ENCODE measurements at regions not wholly inside any gene's neighbourhood (a gene's known extent, or its start where the extent isn't known, plus 50 kb on each side); places are given as distances from the start of the nearest gene placed in this dataset.

DNA sequence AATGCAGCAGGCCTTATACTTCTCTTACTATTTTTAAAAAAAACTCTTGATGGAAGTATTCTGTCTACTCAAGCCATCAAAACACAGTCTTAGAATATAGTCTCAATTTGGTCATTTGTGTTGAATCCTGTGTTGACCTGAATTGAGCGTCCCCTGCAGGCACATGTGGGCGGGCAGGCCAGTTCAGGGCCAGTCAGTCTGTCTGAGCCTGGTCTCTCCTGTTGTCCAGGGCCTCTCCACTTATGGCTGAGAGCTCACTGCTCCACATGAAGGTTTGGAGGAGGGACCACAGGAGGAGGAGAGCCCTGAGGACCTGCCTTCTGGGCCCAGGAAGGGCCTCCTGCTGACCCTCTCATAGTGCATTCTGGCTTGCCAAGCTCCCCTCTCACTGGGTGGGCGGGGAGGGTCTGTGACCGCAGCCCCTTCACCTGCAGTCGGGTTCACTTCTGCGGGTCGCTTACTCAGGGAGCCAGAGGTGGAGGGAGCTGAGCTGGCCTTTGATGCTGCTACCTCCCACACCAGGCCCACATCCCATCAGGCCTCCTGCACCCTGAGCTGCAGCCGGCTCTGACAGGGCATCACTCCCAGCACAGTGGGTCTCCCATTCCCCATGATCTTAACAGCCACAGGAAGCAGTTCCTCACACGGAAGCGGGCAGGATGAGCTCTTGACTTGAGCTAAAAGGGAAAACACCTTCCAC lies 178.2 kb upstream of the S1PR3 start:
- ChIA-PET POLR2A (no interaction called here), CTCF (ENCODE audit: low intra/inter-chr PET ratio, low total read pairs) (no interaction called here)
- Histone ChIP-seq H3K9me3 (ENCODE audit: low read length) (no peaks in the 10 kb centered on the region), H3K79me2 (ENCODE audit: insufficient read depth, low read length) (no peaks in the 10 kb centered on the region), H4K20me1 (ENCODE audit: insufficient read depth, low read length) (no peaks in the 10 kb centered on the region), H3K36me3 (replicated peaks in 1 of 2; ENCODE audit: control insufficient read depth in 1 of 2, insufficient read depth in 2 of 2, low read length in 2 of 2) (no peaks in the 10 kb centered on the region), H3K27me3 (ENCODE audit: control insufficient read depth in 1 of 2, insufficient read depth in 2 of 2, low read length in 2 of 2) (peaks cover 0 to 3% of the 10 kb centered on the region in 2 experiments; a peak in 1 of 5 replicates), H3K4me3 (replicated peaks in 1 of 3; ENCODE audit: insufficient read depth in 1 of 3, low read depth in 2 of 3, low read length in 3 of 3) (no peak overlapping the region), H3K9ac (ENCODE audit: insufficient read depth, low read depth, low read length) (no peak overlapping the region), H3K4me1 (ENCODE audit: insufficient read depth, low read length) (peaks cover 14% of the 10 kb centered on the region), H3K4me2 (ENCODE audit: low read depth, low read length) (no peak overlapping the region), H3K27ac (ENCODE audit: extremely low read length, insufficient read depth, low read length) (no peak overlapping the region), H2AFZ (ENCODE audit: low read length) (no peak overlapping the region)
- intact Hi-C loops (cut with micrococcal nuclease; ENCODE audit: unreplicated experiment): loop anchor here (1.0 kb wide), 1 partner anchor 161 kb away; no protein-coding TSS in a partner anchor
- FAIRE-seq: no peak
- DNase-seq (ENCODE audit: low spot score): no peak
- peak; percentile 57 for ATAC-seq
- BruUV-seq (replicated peaks): no TSS peak
- TF ChIP-seq PAWR (CRISPR knock-in tag; IDR thresholded peaks at IDR 0.05; ENCODE audit: borderline replicate concordance): no peak
- TF ChIP-seq, protein P1, sequence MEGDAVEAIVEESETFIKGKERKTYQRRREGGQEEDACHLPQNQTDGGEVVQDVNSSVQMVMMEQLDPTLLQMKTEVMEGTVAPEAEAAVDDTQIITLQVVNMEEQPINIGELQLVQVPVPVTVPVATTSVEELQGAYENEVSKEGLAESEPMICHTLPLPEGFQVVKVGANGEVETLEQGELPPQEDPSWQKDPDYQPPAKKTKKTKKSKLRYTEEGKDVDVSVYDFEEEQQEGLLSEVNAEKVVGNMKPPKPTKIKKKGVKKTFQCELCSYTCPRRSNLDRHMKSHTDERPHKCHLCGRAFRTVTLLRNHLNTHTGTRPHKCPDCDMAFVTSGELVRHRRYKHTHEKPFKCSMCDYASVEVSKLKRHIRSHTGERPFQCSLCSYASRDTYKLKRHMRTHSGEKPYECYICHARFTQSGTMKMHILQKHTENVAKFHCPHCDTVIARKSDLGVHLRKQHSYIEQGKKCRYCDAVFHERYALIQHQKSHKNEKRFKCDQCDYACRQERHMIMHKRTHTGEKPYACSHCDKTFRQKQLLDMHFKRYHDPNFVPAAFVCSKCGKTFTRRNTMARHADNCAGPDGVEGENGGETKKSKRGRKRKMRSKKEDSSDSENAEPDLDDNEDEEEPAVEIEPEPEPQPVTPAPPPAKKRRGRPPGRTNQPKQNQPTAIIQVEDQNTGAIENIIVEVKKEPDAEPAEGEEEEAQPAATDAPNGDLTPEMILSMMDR (CRISPR knock-in tag; IDR thresholded peaks at IDR 0.05): 0 out of 2 replicates have a peak, but pooled peaks have one; percentile 6
- in situ Hi-C loops (cut with HindIII; ENCODE audit: extremely low pct_ligation_motif_present, low pct_unique_long_range_greater_than_20kb): no loop called here
- WGBS (ENCODE audit: low lambda C conversion rate): 50% methylated on average over 9 of the region's 10 CpGs

DNA sequence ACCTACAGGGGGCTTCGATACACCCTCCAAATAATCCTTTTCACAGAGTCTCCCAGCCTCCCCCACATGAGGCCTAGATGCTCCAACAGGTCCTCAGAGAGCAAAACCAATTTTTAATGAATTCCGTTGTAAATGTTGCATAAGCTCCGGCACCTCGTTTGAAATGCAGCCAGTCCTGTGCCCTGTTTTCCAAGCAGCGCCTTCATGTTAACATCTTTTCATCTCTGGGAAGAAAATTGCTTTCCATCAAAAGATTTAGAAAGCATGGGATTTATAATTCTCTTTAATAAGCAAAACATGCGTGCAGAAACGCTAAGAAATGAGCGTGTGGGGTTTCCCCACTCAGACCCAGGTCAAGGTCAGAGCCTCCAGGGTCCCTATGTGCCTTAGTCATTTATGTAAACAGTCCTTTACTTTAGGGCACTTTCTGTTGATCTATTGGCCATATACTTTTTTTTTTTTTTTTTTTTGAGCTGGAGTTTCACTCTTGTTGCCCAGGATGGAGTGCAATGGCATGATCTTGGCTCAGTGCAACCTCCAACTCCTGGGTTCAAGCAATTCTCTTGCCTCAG lies 177.5 kb upstream of the S1PR3 start:
- no TSS peak for BruUV-seq (replicated peaks)
- in situ Hi-C loops (cut with HindIII; ENCODE audit: extremely low pct_ligation_motif_present, low pct_unique_long_range_greater_than_20kb): no loop called here
- POLR2A ChIA-PET: no interaction called here
- TF ChIP-seq NR2F6 (IDR thresholded peaks at IDR 0.05) (peak; percentile 83), NR2F6 (CRISPR knock-in tag; IDR thresholded peaks at IDR 0.05) (peak; percentile 60; the same call in 1 of the 2 replicates), FOXA3 (CRISPR knock-in tag; IDR thresholded peaks at IDR 0.05) (peak; percentile 53), CEBPB (IDR thresholded peaks at IDR 0.05; ENCODE audit: borderline replicate concordance, low read depth, low read length) (no peak), EP300 (IDR thresholded peaks at IDR 0.05; ENCODE audit: low read depth in 2 of 2, low read length in 2 of 2) (peak in 1 of 2 experiments; percentile 38; a peak in 1 of 4 replicates), EP300 (CRISPR knock-in tag; IDR thresholded peaks at IDR 0.05; ENCODE audit: borderline replicate concordance) (no peak), RARA (CRISPR knock-in tag; IDR thresholded peaks at IDR 0.05) (peak; percentile 71), GATAD2A (CRISPR knock-in tag; IDR thresholded peaks at IDR 0.05) (0 out of 2 replicates have a peak, but pooled peaks have one; percentile 22), RXRB (CRISPR knock-in tag; IDR thresholded peaks at IDR 0.05; ENCODE audit: borderline replicate concordance) (0 out of 2 replicates have a peak, but pooled peaks have one; percentile 23)
- TF ChIP-seq, protein P2, sequence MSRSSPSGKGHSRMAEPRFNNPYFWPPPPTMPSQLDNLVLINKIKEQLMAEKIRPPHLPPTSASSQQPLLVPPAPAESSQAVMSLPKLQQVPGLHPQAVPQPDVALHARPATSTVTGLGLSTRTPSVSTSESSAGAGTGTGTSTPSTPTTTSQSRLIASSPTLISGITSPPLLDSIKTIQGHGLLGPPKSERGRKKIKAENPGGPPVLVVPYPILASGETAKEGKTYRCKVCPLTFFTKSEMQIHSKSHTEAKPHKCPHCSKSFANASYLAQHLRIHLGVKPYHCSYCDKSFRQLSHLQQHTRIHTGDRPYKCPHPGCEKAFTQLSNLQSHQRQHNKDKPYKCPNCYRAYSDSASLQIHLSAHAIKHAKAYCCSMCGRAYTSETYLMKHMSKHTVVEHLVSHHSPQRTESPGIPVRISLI (CRISPR knock-in tag; IDR thresholded peaks at IDR 0.05; ENCODE audit: borderline replicate concordance): peak; percentile 63; the same call in 1 of the 2 replicates

More for the DNA sequence above, 177.5 kb upstream of the S1PR3 start:
- no peaks in the 10 kb centered on the region for H3K9me3 ChIP-seq (ENCODE audit: low read length)
- no peaks in the 10 kb centered on the region for H4K20me1 ChIP-seq (ENCODE audit: insufficient read depth, low read length)
- intact Hi-C loops (cut with micrococcal nuclease; ENCODE audit: unreplicated experiment): loop anchor here (1.0 kb wide), 1 partner anchor 161 kb away; no protein-coding TSS in a partner anchor
- H2AFZ ChIP-seq (ENCODE audit: low read length): no peak overlapping the region
- DNase-seq (ENCODE audit: low spot score) (peak; percentile 18), FAIRE-seq (no peak), ATAC-seq (peak; percentile 54)
- peaks cover 14% of the 10 kb centered on the region for H3K4me1 ChIP-seq (ENCODE audit: insufficient read depth, low read length)
- H3K36me3 ChIP-seq (replicated peaks in 1 of 2; ENCODE audit: control insufficient read depth in 1 of 2, insufficient read depth in 2 of 2, low read length in 2 of 2): no peaks in the 10 kb centered on the region
- no peak overlapping the region for H3K27ac ChIP-seq (ENCODE audit: extremely low read length, insufficient read depth, low read length)
- CTCF ChIA-PET (ENCODE audit: low intra/inter-chr PET ratio, low total read pairs): no interaction called here
- peaks cover 0 to 3% of the 10 kb centered on the region in 2 experiments; a peak in 1 of 5 replicates for H3K27me3 ChIP-seq (ENCODE audit: control insufficient read depth in 1 of 2, insufficient read depth in 2 of 2, low read length in 2 of 2)
- no peak overlapping the region for H3K4me3 ChIP-seq (replicated peaks in 1 of 3; ENCODE audit: insufficient read depth in 1 of 3, low read depth in 2 of 3, low read length in 3 of 3)
- no peak overlapping the region for H3K9ac ChIP-seq (ENCODE audit: insufficient read depth, low read depth, low read length)
- WGBS (ENCODE audit: low lambda C conversion rate): 23% methylated on average over 8 of the region's 8 CpGs
- H3K79me2 ChIP-seq (ENCODE audit: insufficient read depth, low read length): no peaks in the 10 kb centered on the region
- no peak overlapping the region for H3K4me2 ChIP-seq (ENCODE audit: low read depth, low read length)
